ENCODE measurements at regions not wholly inside any gene's neighbourhood (a gene's known extent, or its start where the extent isn't known, plus 50 kb on each side); places are given as distances from the start of the nearest gene placed in this dataset.

DNA sequence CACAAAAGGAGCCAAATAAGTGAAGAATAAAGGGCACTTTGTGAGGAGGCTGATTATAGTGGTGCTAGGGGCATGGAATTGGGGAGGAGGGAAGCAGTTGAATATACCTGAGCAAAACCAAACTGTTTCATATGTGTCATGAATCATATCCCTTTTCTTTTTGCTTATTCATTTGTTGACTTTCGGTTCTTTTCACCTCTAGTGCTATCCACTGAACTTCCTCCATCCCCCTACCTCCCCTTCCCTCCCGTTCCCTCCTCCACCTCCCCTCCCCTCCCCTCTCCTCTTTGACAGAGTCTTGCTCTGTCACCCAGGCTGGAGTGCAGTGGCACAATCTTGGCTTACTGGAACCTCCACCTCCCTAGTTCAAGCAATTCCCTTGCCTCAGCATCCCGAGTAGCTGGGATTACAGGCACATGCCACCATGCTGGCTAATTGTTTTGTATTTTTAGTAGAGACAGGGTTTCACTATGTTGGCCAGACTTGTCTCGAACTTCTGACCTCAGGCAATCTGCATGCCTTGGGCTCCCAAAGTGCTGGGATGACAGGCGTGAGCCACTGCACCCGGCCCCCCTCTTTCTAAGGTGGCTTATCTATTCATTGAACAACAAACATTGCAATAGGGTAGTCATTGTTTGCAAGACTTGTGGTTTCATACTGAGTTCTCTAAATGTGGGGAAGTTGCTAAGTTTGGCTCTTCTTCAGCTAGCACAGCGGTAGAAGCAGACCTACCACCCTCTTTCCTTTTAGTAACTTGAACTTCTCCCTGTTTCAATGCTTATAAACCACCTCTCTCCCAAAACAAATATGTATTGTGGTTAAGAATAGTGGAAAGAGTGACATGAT lies 150.4 kb upstream of the PRPS1L1 start:
- no peak overlapping the region for H3K4me3 ChIP-seq
- TF ChIP-seq EP300 (IDR thresholded peaks at IDR 0.05) (no peak), POLR2A (IDR thresholded peaks at IDR 0.05) (no peak), POLR2AphosphoS5 (IDR thresholded peaks at IDR 0.05) (no peak)
- TF ChIP-seq, protein P1, sequence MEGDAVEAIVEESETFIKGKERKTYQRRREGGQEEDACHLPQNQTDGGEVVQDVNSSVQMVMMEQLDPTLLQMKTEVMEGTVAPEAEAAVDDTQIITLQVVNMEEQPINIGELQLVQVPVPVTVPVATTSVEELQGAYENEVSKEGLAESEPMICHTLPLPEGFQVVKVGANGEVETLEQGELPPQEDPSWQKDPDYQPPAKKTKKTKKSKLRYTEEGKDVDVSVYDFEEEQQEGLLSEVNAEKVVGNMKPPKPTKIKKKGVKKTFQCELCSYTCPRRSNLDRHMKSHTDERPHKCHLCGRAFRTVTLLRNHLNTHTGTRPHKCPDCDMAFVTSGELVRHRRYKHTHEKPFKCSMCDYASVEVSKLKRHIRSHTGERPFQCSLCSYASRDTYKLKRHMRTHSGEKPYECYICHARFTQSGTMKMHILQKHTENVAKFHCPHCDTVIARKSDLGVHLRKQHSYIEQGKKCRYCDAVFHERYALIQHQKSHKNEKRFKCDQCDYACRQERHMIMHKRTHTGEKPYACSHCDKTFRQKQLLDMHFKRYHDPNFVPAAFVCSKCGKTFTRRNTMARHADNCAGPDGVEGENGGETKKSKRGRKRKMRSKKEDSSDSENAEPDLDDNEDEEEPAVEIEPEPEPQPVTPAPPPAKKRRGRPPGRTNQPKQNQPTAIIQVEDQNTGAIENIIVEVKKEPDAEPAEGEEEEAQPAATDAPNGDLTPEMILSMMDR (IDR thresholded peaks at IDR 0.05): no peak
- H3K27ac ChIP-seq: no peak overlapping the region
- DNase-seq: no peak
- peaks cover 0 to 13% (median 3%) of the 10 kb centered on the region in 4 donors for H3K4me1 ChIP-seq
- intact Hi-C loops (cut with DNase I): no loop called here
- no peaks in the 10 kb centered on the region for H3K36me3 ChIP-seq
- no peaks in the 10 kb centered on the region for H3K9me3 ChIP-seq
- no peaks in the 10 kb centered on the region for H3K27me3 ChIP-seq
- WGBS, 2 donors: 54 to 80% methylated on average over 7 of the region's 7 CpGs

DNA sequence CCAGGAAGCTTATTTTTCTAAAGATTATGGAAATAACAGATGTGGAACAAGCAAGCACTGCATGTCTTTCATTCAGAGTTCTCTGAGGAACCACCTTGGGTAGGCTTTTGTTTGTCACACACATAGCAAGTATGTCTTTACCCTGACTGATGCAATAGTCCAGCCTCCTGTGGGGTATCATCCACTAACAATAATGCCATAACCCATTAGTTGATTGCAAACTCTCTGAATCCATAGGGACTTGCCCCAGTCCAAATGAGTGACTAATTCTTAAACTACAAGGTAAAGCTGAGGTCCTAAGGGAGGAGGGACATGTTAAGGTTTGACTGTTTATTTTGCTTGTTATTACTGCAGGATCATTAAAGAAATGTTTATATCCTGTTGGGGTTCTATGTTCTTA lies 151.4 kb upstream of the PRPS1L1 start:
- H3K4me1 ChIP-seq: peaks cover 0 to 13% (median 3%) of the 10 kb centered on the region in 4 donors
- H3K36me3 ChIP-seq: no peaks in the 10 kb centered on the region
- no peaks in the 10 kb centered on the region for H3K9me3 ChIP-seq
- no peak overlapping the region for H3K27ac ChIP-seq
- intact Hi-C loops (cut with DNase I): no loop called here
- TF ChIP-seq, protein P1 (IDR thresholded peaks at IDR 0.05): no peak
- TF ChIP-seq EP300 (IDR thresholded peaks at IDR 0.05) (no peak), POLR2AphosphoS5 (IDR thresholded peaks at IDR 0.05) (no peak), POLR2A (IDR thresholded peaks at IDR 0.05) (no peak)
- H3K4me3 ChIP-seq: no peak overlapping the region
- no peaks in the 10 kb centered on the region for H3K27me3 ChIP-seq
- DNase-seq: no peak

DNA sequence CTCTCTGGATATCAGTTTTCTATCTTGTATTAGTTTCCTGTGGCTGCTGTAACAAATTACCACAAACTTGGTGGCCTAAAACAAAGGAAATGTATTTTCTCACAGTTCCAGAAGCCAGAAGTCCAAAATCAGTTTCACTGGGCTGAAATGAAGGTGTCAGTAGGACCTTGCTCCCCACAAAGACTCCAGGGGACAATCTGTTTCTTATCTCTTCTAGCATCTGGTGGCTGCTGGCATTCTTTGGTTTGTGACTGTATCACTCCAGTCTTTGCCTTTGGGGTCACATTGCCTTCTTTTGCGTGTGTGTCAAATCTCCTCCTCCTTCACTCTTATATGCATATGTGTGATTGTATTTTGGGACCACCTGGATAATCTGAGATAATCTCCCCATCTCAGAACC lies 153.0 kb upstream of the PRPS1L1 start:
- no peak for DNase-seq
- Histone ChIP-seq H3K27ac (no peak overlapping the region), H3K9me3 (no peaks in the 10 kb centered on the region), H3K4me3 (no peak overlapping the region), H3K27me3 (no peaks in the 10 kb centered on the region), H3K36me3 (no peaks in the 10 kb centered on the region), H3K4me1 (peaks cover 0 to 9% (median 3%) of the 10 kb centered on the region in 4 donors)
- WGBS, 2 donors: 78 to 92% methylated on average over 1 of the region's 1 CpG
- intact Hi-C loops (cut with DNase I): no loop called here
- TF ChIP-seq EP300 (IDR thresholded peaks at IDR 0.05): no peak
- TF ChIP-seq POLR2A (IDR thresholded peaks at IDR 0.05): no peak
- TF ChIP-seq, protein P1 (IDR thresholded peaks at IDR 0.05): no peak
- TF ChIP-seq POLR2AphosphoS5 (IDR thresholded peaks at IDR 0.05): no peak

DNA sequence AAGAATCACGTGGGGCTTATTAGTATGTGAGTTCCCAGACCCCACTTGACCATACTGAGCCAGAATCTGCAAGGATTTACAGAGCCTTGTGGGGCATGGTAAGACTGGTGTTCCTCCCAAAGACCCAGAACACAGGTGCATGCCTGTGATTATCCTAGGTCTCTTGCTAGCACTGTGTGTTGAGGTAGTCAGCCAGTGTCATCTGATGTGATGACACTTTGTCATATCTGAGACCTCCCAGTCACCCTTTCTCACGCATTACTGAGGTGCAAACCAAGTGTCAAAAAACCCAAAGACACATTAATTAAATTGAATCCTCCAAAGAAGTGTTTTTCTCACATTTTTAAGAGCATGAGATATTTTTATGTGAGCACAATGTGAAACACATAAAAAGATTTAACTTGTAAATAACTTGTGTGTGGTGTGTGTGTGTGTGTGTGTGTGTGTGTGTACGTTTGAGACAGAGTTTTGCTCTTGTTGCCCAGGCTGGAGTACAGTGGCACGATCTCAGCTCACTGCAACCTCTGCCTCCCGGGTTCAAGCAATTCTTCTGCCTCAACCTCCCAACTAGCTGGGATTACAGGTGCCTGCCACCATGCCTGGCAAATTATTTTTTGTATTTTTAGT lies 162.0 kb upstream of the PRPS1L1 start:
- Histone ChIP-seq H3K9me3 (no peaks in the 10 kb centered on the region), H3K36me3 (no peaks in the 10 kb centered on the region), H3K27ac (no peak overlapping the region), H3K4me3 (no peak overlapping the region), H3K4me1 (no peaks in the 10 kb centered on the region), H3K27me3 (no peaks in the 10 kb centered on the region)
- TF ChIP-seq POLR2A (IDR thresholded peaks at IDR 0.05) (no peak), EP300 (IDR thresholded peaks at IDR 0.05) (no peak), POLR2AphosphoS5 (IDR thresholded peaks at IDR 0.05) (no peak)
- TF ChIP-seq, protein P1 (IDR thresholded peaks at IDR 0.05): no peak
- intact Hi-C loops (cut with DNase I): no loop called here
- no peak for DNase-seq
- 84 to 92% methylated on average over 5 of the region's 5 CpGs for WGBS, 2 donors
